Suprapubic skin (tissue), 4 donors: ENCODE measurements at regions not wholly inside any gene's neighbourhood (a gene's known extent, or its start where the extent isn't known, plus 50 kb on each side); places are given as distances from the start of the nearest gene placed in this dataset.

Source experiments
- CTCF ChIP-seq, 2 donors: fragments of 200-600 bp in 1 of 2; fragments of 450-650 bp in 1 of 2; sonication (generic) in 1 of 2; IDR thresholded peaks; one replicate each; pipeline ENCODE4 v1.5.1; 2016 to 2019; ENCODE audit warnings: antibody characterized with exemption in 2 of 2, mild to moderate bottlenecking in 1 of 2, moderate library complexity in 1 of 2
- EP300 ChIP-seq: sonication (generic); formaldehyde crosslinking; IDR thresholded peaks from one replicate; pipeline ENCODE4 v1.6.1; 2017; ENCODE audit warnings: antibody characterized with exemption
- POLR2A ChIP-seq, 2 donors: fragments of 450-650 bp; IDR thresholded peaks; one replicate each; pipeline ENCODE4 v1.6.1; 2017; ENCODE audit warnings: antibody characterized with exemption in 2 of 2, mild to moderate bottlenecking in 2 of 2, moderate library complexity in 2 of 2
- POLR2AphosphoS5 ChIP-seq, 3 donors: sonication (generic); formaldehyde crosslinking; IDR thresholded peaks; one replicate each; pipeline ENCODE4 v1.6.1; 2017; ENCODE audit warnings: antibody characterized with exemption in 3 of 3

GRCh38 chr11:134592391-134592990 is 180.4 kb upstream of the B3GAT1 start:
- peak in 1 of 2 donors; percentile 30 for TF ChIP-seq CTCF (IDR thresholded peaks at IDR 0.05)
- no peak for TF ChIP-seq EP300
- TF ChIP-seq POLR2A (IDR thresholded peaks at IDR 0.05), result no peak
- TF ChIP-seq POLR2AphosphoS5 (IDR thresholded peaks at IDR 0.05), result no peak
